ENCODE measurements at regions not wholly inside any gene's neighbourhood (a gene's known extent, or its start where the extent isn't known, plus 50 kb on each side); places are given as distances from the start of the nearest gene placed in this dataset.
"Not testable (repeated sequence)": the region's sequence is repeated elsewhere in the genome, so short reads cannot be mapped to it uniquely, and the experiment has no call there.

DNA sequence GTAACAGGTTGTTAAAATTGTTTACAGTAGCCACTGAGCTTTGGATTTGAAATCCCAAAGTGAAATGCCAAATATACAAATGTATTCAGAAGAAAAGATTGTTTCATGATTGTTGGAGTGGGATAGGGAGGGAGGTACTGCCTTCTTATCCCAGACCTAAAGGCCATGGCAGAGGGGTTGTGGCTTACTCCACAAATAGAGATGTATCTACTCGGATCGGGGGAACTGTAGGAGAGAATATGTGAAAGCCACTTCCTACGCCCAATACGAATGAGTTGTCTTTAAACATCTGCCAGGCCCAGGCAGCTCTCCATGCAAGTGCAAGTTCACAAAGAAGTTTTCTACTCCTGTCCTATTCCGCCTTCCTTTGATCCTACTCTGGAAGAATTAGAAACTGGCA is 150.2 kb upstream of the PRSS12 start:
- not testable (repeated sequence) for DNase-seq (ENCODE audit: low read depth)

DNA sequence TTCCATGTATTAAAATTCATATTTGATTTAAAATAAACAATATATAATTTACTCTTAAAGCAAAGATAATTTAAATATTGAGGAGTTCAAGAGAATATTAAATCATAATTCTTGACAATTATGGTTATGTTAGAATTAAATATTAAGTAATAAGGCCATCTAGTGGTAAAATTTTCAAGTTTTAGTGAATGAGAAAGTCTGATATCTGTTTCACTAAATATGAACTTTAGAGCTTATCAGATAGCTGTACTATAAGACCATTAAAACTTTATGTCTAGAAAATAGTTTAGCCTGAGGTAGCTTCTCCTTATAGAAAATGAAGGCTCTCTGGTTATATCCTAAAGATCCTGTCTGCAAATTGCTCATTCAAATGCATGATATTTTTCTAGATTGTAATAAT is 152.1 kb upstream of the PRSS12 start:
- DNase-seq (ENCODE audit: low read depth): not testable (repeated sequence)

DNA sequence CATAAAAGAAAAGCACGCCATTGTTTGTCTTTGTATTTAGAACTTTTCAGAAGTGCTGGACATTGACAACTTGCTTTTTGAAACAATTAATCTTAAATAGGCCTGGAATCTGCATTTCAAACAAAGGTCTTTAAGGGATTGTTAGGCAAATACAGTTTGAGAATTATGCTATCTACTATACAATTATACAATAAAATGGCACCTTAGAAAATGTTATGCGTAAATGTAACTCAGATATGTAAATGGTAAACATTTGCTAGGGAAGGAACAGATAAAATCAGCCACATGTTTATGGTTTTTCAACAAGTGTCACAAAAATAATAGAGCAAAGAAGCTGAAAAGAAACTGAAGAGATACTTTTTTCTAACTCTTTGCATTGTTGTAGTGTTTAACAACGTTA is 152.7 kb upstream of the PRSS12 start:
- not testable (repeated sequence) for DNase-seq (ENCODE audit: low read depth)

DNA sequence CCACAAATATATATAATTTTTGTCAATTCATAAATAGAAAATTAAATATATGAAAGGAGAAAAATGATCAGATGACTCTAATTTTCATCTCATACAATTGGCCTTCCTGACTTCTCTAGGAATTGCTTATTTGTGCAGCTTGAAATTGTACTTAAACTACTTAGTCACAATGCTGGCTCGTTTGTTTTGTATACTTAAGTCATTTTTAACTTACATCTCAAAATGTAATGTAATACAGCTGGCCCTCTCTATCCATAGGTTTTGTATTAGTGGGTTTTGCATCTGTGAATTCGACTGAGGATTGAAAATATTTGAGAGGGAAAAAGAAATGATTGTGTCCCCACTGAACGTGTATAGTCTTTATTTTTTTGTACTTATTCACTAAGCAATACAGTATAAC is 160.1 kb upstream of the PRSS12 start:
- not testable (repeated sequence) for DNase-seq (ENCODE audit: low read depth)

DNA sequence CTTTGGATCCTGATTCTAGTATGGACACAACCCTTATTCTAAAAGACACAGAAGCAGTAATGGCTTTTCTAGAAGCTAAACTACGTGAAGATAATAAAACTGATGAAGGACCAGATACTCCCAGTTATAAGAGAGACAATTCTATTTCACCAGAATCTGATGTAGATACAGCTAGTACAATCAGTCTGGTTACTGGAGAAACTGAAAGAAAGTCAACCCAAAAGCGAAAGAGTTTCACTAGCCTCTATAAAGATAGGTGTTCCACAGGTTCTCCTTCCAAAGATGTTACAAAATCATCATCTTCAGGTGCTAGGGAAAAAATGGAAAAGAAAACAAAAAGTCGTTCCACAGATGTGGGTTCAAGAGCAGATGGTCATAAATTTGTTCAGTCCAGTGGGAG is 161.5 kb upstream of the PRSS12 start:
- DNase-seq (ENCODE audit: low read depth): not testable (repeated sequence)

DNA sequence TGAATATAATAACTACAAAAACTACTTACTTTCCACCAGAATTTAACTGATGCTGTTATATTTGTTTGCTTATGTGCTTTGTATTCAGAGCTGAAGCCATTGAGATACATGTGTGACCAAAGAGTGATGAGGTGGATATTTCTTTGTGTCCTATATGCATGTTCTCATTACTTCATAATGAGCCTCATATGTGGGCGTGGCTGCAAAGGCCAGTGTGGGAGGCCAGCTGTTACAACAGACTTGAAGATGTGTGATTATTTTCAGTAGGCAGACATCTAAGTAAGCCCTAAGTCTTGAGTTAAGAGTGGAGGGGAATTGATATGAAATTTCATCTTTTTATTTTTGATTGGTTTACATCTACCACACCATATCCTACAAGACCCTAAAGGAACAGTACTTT is 163.3 kb upstream of the PRSS12 start:
- DNase-seq (ENCODE audit: low read depth): not testable (repeated sequence)

DNA sequence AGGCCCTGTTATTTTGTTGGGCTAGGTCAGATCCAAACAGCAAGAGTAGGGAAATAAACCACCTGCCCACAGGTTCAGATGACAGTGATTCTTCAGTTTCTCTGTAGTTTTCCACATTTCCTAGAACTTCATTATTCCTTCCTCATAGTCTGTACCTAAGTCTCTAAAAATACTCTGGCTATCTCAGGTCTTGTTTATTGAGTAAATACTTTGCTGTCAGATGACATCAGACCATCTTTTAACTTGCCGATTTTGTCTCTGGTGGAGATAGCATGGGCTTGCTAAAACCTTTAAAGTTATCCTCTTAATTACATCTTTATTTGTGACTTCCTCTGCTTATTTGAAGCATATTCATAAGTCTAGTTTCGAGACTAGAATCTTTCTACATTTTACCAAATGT is 155.1 kb upstream of the METTL14 start:
- not testable (repeated sequence) for DNase-seq (ENCODE audit: low read depth)

DNA sequence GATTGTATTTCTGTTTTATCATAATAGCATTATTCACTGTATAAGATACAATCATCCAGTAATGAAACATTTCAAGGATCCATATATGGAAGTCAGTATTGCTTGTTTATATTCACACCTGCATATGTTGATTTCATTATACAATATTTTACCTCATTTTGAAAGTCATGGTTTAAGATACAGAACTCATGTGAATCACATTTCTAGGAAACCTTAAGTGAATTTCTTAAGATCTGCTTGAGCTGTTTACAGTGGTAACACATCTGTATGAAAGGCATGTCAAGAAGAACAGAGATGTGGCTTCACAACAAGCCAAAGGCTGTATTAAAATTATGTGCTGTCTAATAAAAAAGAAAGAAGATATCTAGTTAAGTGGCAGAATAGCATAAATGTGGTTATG is 153.2 kb upstream of the METTL14 start:
- DNase-seq (ENCODE audit: low read depth): not testable (repeated sequence)

DNA sequence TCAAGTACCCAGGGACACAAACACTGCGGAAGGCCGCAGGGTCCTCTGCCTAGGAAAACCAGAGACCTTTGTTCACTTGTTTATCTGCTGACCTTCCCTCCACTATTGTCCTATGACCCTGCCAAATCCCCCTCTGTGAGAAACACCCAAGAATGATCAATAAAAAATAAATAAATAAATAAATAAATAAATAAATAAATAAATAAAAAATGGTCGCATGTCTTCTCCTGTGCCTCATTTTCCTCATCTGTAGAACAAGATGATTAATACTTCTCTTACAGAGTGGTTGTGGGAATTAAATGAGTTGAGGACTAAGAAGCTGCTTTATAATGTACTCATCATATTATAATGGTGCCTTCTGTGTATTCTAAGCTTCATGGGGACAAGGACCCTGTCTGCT is 149.4 kb upstream of the METTL14 start:
- not testable (repeated sequence) for DNase-seq (ENCODE audit: low read depth)

DNA sequence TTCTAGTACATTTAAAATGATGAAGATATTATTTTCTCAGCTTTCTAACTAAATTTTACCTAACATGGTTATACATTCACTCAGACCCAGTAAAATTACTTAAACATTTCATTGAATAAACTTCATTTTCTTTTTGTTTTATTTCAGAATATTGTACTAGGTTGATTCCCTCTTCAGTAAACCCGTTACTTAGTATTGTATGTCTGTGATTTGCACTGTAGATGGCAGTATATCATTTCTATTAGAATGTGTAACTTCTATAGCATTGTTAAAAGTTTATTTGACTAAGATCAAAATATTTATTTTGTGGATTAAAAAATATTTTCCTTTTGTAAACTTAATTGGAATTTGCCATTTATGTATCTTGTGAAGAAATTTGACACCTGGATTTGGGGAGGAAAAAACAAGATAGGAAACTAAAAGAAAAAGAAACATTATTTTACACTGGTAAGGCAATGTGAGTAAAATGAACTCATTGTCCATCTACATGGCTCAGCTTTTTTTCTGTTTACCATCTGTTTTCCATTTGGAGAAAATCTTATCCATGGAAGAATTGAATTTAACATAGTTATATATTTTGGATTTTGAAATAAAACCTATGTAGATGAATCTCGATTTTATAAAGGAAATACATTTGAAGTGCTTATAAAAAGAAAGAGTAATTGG is 145.6 kb upstream of the METTL14 start:
- DNase-seq (ENCODE audit: low read depth): peak; percentile 15

DNA sequence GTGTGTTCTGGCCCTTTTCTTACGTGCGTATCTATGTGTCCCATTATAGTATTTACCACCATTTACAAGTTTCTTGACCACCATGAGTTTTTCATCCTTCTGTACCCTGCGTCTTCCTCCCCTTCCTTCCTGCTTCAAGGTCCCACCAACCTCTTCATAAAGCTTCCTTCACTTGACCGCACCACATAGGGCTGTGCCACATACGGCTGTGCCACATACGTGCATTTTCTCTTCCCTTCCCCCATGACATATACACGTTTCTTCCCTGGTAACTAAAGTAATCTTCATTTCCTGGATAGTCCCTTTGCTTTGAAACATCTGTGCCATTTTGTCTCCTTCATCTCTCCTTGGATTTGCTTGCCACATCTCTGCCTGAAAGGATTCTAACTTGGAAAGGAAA is 128.6 kb upstream of the METTL14 start:
- not testable (repeated sequence) for DNase-seq (ENCODE audit: low read depth)

DNA sequence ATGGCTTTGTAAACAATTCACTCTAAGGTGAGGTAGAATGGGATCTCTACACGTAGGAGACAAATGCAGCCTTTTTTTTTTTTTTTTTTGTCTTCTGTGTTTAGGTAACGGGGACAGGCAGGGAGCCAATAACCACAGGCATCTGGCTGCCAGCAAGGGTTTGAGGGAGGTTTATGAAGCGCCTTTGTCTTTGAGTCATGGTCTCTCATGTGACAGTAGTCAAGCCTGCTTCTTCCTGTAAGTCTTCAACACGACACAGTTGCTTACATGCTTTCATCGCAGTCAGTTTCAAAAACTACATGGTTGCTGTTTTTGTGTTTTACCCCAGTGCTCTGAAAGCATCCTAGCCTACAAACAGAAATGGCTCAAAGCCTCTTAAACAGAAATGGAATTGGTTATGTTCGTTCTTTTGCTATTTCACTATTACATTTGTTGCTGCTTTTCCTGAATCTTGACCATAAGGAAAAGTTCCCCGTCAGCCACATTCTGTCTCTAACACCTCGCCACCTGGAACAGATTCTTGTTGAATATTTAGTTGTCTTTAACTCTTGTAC is 127.8 kb upstream of the METTL14 start:
- DNase-seq (ENCODE audit: low read depth): peak; percentile 85

DNA sequence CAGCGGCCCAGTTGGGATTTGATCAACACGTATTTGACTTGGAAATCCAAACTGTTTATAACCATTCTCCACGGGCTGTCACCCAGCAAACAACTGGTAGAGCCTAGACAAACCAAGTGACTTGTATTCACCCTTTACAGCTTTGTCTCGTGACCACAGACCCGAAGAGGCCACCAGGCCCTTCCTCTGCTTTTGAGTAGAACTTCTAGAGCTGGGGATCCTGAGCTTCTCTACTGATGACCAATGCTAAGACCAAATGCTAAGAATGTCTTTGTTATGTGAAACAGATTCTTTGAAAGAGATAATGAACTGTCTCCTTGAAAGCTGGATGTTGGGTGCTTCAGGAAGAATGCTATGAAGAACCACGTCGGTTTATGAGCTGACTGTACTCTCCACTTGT is 127.0 kb upstream of the METTL14 start:
- not testable (repeated sequence) for DNase-seq (ENCODE audit: low read depth)

DNA sequence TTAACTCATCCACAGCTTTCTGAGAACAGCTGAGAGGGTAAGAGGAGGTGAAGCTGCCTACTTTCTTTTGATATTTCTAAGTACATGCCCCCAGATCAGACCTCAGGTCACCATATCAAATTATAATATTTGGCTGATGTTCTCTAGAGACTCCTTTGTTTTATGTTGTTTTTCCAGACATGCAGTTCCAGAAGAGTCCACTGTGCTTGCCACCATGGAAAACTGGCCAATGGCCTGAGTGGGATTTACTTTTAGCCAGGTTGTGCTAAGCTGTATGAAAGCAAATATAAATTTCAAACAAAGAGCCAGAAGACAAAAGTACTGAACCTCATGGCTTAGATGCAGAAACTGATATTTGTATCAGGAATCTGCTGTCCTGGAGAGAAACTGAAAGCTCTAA is 123.6 kb upstream of the METTL14 start:
- DNase-seq (ENCODE audit: low read depth): not testable (repeated sequence)

DNA sequence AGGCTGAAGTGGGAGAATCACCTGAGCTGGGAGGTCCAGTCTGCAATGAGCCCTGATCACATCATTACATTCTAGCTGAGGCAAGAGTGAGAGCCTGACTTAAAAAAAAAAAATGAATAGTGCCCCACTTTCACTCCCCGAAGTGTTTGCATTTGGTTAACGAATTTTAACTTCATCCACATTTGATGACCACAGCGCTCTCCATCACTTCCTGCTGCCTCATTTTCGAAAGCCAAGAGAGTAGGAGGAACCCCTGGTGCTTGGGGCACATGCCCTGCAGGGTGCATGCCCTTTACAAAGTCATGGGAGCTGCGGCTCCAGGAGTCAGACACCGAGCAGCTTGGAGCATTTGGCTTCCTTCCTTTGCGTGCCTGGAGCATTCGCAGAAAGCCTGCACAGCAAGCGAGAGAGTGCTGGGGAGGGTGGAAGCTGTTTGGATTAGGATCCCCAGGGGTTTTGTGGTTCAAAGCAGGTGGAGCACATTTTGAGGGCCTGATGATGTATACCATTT is 119.1 kb upstream of the METTL14 start:
- peak; percentile 65 for DNase-seq (ENCODE audit: low read depth)

DNA sequence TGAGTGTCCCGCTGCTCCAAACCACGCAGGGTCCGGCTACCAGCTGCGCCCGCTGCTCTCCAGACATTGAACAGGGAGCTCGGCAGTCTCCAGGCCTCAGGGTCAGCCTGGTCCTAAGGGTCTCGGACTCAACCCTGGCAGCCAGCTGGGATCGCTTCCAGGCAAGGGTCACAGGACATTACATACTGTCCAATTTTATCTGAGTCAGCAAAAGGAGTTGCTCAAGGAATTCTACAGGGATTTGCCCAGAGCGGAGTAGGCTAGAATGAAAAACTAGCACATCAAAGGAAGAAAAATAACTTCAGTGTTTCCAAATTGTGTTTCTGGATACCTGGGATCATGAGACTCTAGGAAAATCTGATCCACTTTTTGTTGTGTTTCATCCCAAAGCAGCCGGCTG is 112.2 kb upstream of the METTL14 start:
- DNase-seq (ENCODE audit: low read depth): not testable (repeated sequence)

DNA sequence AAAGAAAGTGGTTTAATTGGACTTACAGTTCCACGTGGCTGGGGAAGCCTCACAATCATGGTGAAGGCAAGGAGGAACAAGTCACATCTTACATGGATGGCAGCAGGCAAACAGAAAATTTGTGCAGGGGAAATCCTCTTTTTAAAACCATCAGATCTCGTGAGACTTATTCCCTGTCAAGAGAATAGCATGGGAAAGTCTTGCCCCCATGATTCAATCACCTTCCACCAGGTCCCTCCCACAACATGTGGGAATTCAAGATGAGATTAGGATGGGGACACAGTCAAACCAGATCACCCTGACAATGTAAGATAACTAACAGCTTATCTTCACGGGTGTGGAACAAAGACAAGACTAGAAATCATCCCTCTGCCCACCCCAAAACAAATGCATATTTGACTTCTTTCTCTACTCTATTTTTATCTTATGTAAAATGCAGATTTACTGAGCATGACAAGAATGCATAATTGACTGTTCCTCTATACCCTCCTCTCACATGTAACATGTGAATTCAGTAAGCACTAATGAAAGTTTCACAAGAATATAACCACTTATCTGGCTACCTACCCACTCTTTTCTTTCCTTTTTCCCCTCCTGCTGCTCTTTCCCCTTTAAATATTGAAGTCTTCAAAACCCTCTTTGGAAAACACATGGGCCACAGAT is 110.8 kb upstream of the METTL14 start:
- DNase-seq (ENCODE audit: low read depth): not testable (repeated sequence)

DNA sequence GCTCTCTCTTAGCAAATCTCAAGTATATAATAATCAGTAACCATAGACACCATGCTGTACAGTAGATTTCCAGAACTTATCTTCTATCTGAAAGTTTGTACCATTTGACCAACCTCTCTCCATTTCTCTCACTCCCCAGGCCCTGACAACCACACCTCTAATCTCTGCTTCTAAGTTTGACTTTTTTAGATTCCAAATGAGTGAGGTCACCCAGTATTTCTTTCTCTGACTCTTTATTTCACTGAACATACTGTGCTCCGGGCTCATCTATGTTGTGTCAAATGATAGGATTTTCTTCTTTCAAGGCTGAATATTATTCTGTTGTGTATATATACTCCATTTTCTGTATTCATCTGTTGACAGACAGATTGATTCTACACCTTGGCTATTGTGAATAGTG is 110.1 kb upstream of the METTL14 start:
- peak; percentile 23 for DNase-seq (ENCODE audit: low read depth)

DNA sequence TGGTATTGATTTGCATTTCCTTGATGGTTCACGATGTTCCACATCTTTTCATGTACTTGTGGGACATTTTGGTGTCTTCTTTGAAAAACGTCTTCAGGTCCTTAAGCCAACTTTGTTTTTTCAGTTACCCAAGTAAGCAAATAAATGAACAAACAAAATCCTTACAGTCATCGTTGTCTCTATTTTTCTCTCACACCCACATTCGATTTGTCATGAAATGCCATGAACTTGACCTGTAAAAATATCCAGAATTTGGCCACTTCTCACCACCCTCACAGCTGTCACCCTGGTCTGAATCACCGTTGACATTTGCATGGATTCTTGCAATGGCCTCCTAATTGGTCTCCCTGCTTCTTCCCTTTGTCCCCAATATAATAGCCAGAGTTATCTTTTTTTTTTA is 109.5 kb upstream of the METTL14 start:
- not testable (repeated sequence) for DNase-seq (ENCODE audit: low read depth)

DNA sequence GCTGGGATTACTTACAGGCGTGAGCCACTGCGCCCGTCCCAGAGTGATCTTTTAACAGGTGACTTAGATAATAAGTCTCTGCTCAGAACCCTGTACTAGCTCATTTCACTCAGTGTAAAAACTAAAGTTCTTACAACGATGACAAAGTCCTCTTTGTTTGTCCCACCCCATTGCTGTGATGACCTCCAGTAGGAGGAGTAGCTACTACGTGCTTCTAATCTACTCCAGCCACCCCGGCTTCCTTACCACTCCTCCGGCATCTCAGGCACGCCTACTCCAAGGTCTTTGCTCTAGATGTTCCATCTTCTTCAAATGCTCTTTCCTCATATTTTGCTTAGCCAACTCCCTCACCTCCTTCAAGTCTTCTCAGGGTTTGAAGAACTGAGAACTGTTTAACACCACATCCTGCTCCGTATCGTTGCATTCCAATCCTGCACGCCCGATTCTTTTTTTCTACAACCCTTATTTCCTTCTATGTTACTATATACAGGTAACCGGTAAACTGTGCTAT is 108.4 kb upstream of the METTL14 start:
- DNase-seq (ENCODE audit: low read depth): not testable (repeated sequence)

DNA sequence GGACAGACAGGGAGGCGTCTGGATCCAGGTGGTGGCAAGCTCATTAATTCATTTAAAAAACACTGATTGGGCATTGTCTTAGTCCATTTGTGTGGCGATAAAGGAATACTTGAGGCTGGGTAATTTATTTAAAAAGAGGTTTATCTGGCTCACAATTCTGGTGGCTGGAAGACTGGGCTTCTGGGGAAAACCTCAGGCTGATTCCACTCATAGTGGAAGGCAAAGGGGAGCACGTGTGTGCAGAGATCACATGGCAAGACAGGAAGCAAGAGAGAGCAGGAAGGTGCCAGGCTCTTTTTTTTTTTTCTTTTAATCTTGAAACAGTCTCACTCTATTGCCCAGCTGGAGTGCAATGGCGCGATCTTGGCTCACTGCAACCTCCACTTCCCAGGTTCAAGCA is 100.2 kb upstream of the METTL14 start:
- no peak for DNase-seq (ENCODE audit: low read depth)

DNA sequence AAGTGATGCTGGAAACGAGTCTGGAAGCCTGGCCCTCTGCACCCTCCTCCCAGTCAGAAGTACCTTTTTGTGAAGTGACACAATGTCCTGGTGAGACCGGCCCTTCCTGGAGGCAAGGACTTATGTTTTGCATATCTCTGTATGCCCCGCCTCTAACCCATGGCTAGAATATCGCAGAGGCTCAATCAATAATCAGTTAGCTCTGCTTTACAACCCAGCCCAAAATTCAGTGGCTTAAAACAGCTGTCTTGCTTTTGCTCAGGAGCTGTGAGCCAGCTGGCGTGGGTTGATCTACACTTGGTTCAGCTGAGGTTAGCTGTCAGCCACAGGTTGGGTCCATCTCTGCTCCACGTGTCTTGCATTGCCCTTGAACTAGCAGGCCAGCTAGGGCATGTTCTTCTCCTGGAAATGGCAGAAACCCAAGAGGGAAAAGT is 98.8 kb upstream of the METTL14 start:
- DNase-seq (ENCODE audit: low read depth): no peak

All from M059J (cell line).